Ovary (tissue), 7 donors: ENCODE measurements at regions not wholly inside any gene's neighbourhood (a gene's known extent, or its start where the extent isn't known, plus 50 kb on each side); places are given as distances from the start of the nearest gene placed in this dataset.

Source experiments
- DNase-seq, 5 donors: peaks; one replicate each; pipeline ENCODE4 v3.0.0-alpha.2; 2019 to 2020
- H3K27ac ChIP-seq, 2 donors: fragments of 200-600 bp; one replicate each; pipeline versions ENCODE4 v1.5.1 to v1.8.0; 2019 to 2022
- H3K27me3 ChIP-seq: fragments of 200-600 bp; one replicate; pipeline ENCODE4 v1.8.0; 2022
- H3K36me3 ChIP-seq: fragments of 200-600 bp; sonication (generic); one replicate; pipeline ENCODE4 v1.5.1; 2019
- H3K4me1 ChIP-seq: one replicate; pipeline ENCODE4 v1.8.1; 2013; ENCODE audit warnings: mild to moderate bottlenecking, moderate library complexity; ENCODE audit not compliant: insufficient read depth
- H3K4me3 ChIP-seq: fragments of 200-600 bp; sonication (generic); one replicate; pipeline ENCODE4 v1.5.1; 2017
- H3K9me3 ChIP-seq, 2 donors: fragments of 200-600 bp in 1 of 2; sonication (generic) in 1 of 2; one replicate each; pipeline versions ENCODE4 v1.5.1 to v1.8.1; 2013 to 2019; ENCODE audit warnings: mild to moderate bottlenecking in 1 of 2, moderate library complexity in 1 of 2
- EP300 ChIP-seq: sonication (generic); formaldehyde crosslinking; IDR thresholded peaks from one replicate; pipeline ENCODE4 v1.6.1; 2017; ENCODE audit warnings: antibody characterized with exemption
- POLR2A ChIP-seq: fragments of 450-650 bp; IDR thresholded peaks from one replicate; pipeline ENCODE4 v1.6.1; 2017; ENCODE audit warnings: antibody characterized with exemption, mild to moderate bottlenecking, moderate library complexity
- WGBS, 3 donors: extraction: QIAGEN DNeasy Blood & Tissue Kit in 1 of 3; methylation state at CpG; one replicate each; pipeline versions ENCODE4 v1.1.5 to v1.1.7; 2013 to 2017; 5-methylcytosine and 5-hydroxymethylcytosine counted together
- intact Hi-C, 4 donors: fragments of 100-400 bp; cut with DNase I; formaldehyde crosslinking; loops; one replicate each; pipeline versions ENCODE4 v1.11.0 to v1.15.1; 2022 to 2023
- TF ChIP-seq, protein P1 (sequence below), 3 donors: fragments of 450-650 bp in 2 of 3; fragments of 200-600 bp in 1 of 3; IDR thresholded peaks; one replicate each; pipeline versions ENCODE4 v1.5.1 to v1.8.0; 2016 to 2022; ENCODE audit warnings: antibody characterized with exemption in 3 of 3, mild to moderate bottlenecking in 1 of 3
- donor health status: DM: no; HTN: no; CAD: no; lungs with moderate emphysema.
- donor health status: DM: no; HTN: no; CAD: no.
- donor health status: Bipolar disorder and iron deficiency.
- donor health status: DM: no; HTN: no; CAD: no.
- donor health status: DM: yes; HTN: yes; CAD: no.

GRCh38 chr2:16109821-16110310 is 169.5 kb downstream of the MYCN start:
- DNase-seq: no peak
- TF ChIP-seq EP300 (no peak), POLR2A (no peak)
- TF ChIP-seq, protein P1, sequence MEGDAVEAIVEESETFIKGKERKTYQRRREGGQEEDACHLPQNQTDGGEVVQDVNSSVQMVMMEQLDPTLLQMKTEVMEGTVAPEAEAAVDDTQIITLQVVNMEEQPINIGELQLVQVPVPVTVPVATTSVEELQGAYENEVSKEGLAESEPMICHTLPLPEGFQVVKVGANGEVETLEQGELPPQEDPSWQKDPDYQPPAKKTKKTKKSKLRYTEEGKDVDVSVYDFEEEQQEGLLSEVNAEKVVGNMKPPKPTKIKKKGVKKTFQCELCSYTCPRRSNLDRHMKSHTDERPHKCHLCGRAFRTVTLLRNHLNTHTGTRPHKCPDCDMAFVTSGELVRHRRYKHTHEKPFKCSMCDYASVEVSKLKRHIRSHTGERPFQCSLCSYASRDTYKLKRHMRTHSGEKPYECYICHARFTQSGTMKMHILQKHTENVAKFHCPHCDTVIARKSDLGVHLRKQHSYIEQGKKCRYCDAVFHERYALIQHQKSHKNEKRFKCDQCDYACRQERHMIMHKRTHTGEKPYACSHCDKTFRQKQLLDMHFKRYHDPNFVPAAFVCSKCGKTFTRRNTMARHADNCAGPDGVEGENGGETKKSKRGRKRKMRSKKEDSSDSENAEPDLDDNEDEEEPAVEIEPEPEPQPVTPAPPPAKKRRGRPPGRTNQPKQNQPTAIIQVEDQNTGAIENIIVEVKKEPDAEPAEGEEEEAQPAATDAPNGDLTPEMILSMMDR (IDR thresholded peaks at IDR 0.05): no peak
- WGBS, 3 donors: 61 to 70% (median 66%) methylated on average over 6 of the region's 6 CpGs
- intact Hi-C loops: loop anchor here in 2 of 4 donors (5.0 to 10.0 kb wide), 2 partner anchors 115 to 492 kb away; no protein-coding TSS in a partner anchor
- no peaks in the 10 kb centered on the region for H3K36me3 ChIP-seq
- no peaks in the 10 kb centered on the region for H3K9me3 ChIP-seq
- H3K27ac ChIP-seq: no peak overlapping the region
- no peaks in the 10 kb centered on the region for H3K27me3 ChIP-seq
- no peaks in the 10 kb centered on the region for H3K4me1 ChIP-seq
- H3K4me3 ChIP-seq: no peak overlapping the region

DNA sequence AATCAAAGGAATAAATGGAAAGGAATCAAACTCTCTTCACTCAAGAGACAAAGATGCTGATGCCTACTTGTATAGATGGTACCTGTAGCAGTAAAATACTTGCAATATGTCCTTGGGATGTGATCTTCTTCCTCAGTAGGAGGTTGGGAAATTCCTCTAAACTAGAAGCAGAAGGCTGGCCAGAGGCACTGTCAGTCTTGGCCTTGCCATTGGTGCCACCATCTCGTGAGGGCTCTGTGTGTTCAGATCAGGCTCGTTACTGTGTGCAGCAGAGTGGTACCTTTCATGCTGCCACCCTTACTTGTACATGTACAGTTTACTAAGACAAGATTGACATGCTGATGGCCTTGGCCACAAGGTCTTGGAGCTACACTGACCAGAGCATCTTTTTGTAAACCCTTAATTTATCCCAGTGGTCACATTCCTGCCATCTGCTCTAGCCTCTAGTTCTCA is 169.0 kb downstream of the MYCN start:
- TF ChIP-seq, protein P1 (IDR thresholded peaks at IDR 0.05): no peak
- no peaks in the 10 kb centered on the region for H3K36me3 ChIP-seq
- DNase-seq: no peak
- H3K4me3 ChIP-seq: no peak overlapping the region
- no peaks in the 10 kb centered on the region for H3K27me3 ChIP-seq
- intact Hi-C loops: loop anchor here in 2 of 4 donors (5.0 to 10.0 kb wide), 2 partner anchors 115 to 493 kb away; no protein-coding TSS in a partner anchor
- H3K27ac ChIP-seq: no peak overlapping the region
- 88 to 95% (median 94%) methylated on average over 2 of the region's 2 CpGs for WGBS, 3 donors
- H3K9me3 ChIP-seq: no peaks in the 10 kb centered on the region
- H3K4me1 ChIP-seq: no peaks in the 10 kb centered on the region

DNA sequence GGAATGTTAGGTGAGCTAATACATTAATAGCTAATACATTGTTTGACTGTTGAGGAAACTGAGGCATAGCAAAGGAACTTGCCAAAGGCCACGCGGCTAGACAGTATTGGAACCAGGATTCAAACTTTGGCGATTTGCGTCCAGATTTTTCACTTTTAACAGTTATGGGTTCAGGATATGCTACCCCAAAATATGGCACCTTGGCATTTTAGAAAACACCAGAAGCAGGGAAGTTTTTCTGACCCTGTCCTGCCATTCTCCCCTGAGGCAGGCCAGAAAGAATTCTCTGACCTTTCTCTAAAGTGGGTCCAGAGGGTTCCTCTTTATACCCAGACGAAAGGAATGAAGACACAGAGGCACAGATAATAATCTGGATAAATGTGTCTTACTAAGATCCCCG is 166.9 kb downstream of the MYCN start:
- intact Hi-C loops: loop anchor here in 2 of 4 donors (5.0 to 10.0 kb wide), 2 partner anchors 112 to 495 kb away; no protein-coding TSS in a partner anchor
- DNase-seq: no peak
- TF ChIP-seq EP300 (no peak), POLR2A (no peak)
- TF ChIP-seq, protein P1 (IDR thresholded peaks at IDR 0.05): no peak
- WGBS, 3 donors: 97 to 98% (median 98%) methylated on average over 6 of the region's 6 CpGs
- no peak overlapping the region for H3K27ac ChIP-seq
- no peak overlapping the region for H3K4me3 ChIP-seq
- H3K36me3 ChIP-seq: no peaks in the 10 kb centered on the region
- H3K27me3 ChIP-seq: no peaks in the 10 kb centered on the region
- H3K9me3 ChIP-seq: no peaks in the 10 kb centered on the region
- H3K4me1 ChIP-seq: no peaks in the 10 kb centered on the region

DNA sequence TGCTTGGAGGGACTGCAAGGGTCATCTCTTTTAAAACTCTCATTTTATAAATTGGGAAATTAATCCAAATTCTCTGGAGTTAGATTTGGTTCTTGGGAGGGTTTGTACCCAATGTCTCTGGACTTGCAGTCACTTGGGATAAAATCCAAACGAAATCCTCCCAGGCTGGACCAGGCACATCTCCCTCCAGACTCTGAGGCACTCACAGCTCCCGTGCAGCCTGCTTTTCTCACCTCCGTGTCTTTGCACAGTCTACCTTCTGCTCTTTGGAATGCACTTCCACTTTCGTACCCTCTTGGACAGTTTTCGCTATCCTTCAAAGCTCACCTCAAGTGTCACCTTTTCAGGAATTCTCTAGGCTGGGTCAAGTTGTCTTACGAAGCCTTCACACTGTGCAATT is 166.3 kb downstream of the MYCN start:
- H3K9me3 ChIP-seq: no peaks in the 10 kb centered on the region
- no peak overlapping the region for H3K27ac ChIP-seq
- no peaks in the 10 kb centered on the region for H3K27me3 ChIP-seq
- H3K4me1 ChIP-seq: no peaks in the 10 kb centered on the region
- H3K4me3 ChIP-seq: no peak overlapping the region
- no peaks in the 10 kb centered on the region for H3K36me3 ChIP-seq
- intact Hi-C loops: loop anchor here in 2 of 4 donors (5.0 to 10.0 kb wide), 2 partner anchors 112 to 496 kb away; no protein-coding TSS in a partner anchor
- 93 to 94% (median 93%) methylated on average over 6 of the region's 6 CpGs for WGBS, 3 donors
- DNase-seq: no peak
- TF ChIP-seq EP300: no peak
- no peak for TF ChIP-seq POLR2A
- TF ChIP-seq, protein P1 (IDR thresholded peaks at IDR 0.05): no peak
